HG03378 (cell line): ENCODE measurements at regions not wholly inside any gene's neighbourhood (a gene's known extent, or its start where the extent isn't known, plus 50 kb on each side); places are given as distances from the start of the nearest gene placed in this dataset.

Experiments
- ATAC-seq: cut with Tn5 transposase; IDR thresholded peaks from one replicate; pipeline ENCODE4 v1.9.1; 2021; ENCODE audit warnings: mild to moderate bottlenecking, moderate library complexity; ENCODE audit not compliant: unreplicated experiment

- no peak for ATAC-seq
These were observed 2529.3 kb upstream of the PCDH20 start for GRCh38 chr13:63944911-63945310.

- ATAC-seq, result no peak
These were observed 2526.7 kb upstream of the PCDH20 start for GRCh38 chr13:63942372-63942771.

- no peak for ATAC-seq
These were observed 2523.2 kb upstream of the PCDH20 start for GRCh38 chr13:63938851-63939250.

- no peak for ATAC-seq
These were observed 2494.9 kb upstream of the PCDH20 start for GRCh38 chr13:63910511-63910910.

GRCh38 chr13:63909726-63910375 lies 2494.2 kb upstream of the PCDH20 start:
- no peak for ATAC-seq

- ATAC-seq, result no peak
These were observed 2486.5 kb upstream of the PCDH20 start for GRCh38 chr13:63902141-63902540.

GRCh38 chr13:63901630-63902029 lies 2486.0 kb upstream of the PCDH20 start:
- no peak for ATAC-seq

GRCh38 chr13:63900406-63900805 lies 2484.8 kb upstream of the PCDH20 start:
- no peak for ATAC-seq

GRCh38 chr13:63896321-63896720 lies 2480.7 kb upstream of the PCDH20 start:
- ATAC-seq, result no peak

- no peak for ATAC-seq
These were observed 2466.4 kb upstream of the PCDH20 start for GRCh38 chr13:63882052-63882451.

GRCh38 chr13:63880705-63881104 lies 2465.1 kb upstream of the PCDH20 start:
- ATAC-seq, result no peak

GRCh38 chr13:63873936-63874335 lies 2458.3 kb upstream of the PCDH20 start:
- ATAC-seq, result no peak

GRCh38 chr13:63864171-63864902 lies 2448.7 kb upstream of the PCDH20 start:
- ATAC-seq, result no peak

GRCh38 chr13:63855457-63856118 lies 2439.9 kb upstream of the PCDH20 start:
- ATAC-seq, result no peak

GRCh38 chr13:63853816-63854215 lies 2438.2 kb upstream of the PCDH20 start:
- no peak for ATAC-seq

- ATAC-seq, result no peak
These were observed 2435.9 kb upstream of the PCDH20 start for GRCh38 chr13:63851526-63851925.

GRCh38 chr13:63843766-63844699 lies 2428.4 kb upstream of the PCDH20 start:
- no peak for ATAC-seq

GRCh38 chr13:63842102-63842501 lies 2426.5 kb upstream of the PCDH20 start:
- ATAC-seq, result no peak

- ATAC-seq, result no peak
These were observed 2425.1 kb upstream of the PCDH20 start for GRCh38 chr13:63840551-63841421.
